Fibroblast of lung (primary cell): ENCODE measurements at regions not wholly inside any gene's neighbourhood (a gene's known extent, or its start where the extent isn't known, plus 50 kb on each side); places are given as distances from the start of the nearest gene placed in this dataset.

Experiments used
- DNase-seq, 2 donors: peaks; one replicate each; pipeline versions ENCODE4 v3.0.0 to v3.0.0-alpha.2; 2010; ENCODE audit warnings: low read depth in 2 of 2
- H2AFZ ChIP-seq: 2 replicates; pipeline ENCODE4 v1.5.1; 2012; ENCODE audit warnings: low read length, control low read depth, inconsistent platforms
- H3K27ac ChIP-seq: 2 replicates; pipeline ENCODE4 v1.5.1; 2011; ENCODE audit warnings: low read length, control low read depth; ENCODE audit not compliant: insufficient read depth
- H3K27me3 ChIP-seq: 2 replicates; pipeline ENCODE4 v1.5.1; 2011; ENCODE audit warnings: mild to moderate bottlenecking, low read length; ENCODE audit not compliant: control insufficient read depth, insufficient read depth
- H3K36me3 ChIP-seq: 2 replicates; pipeline ENCODE4 v1.5.1; 2011; ENCODE audit warnings: low read length; ENCODE audit not compliant: control insufficient read depth, insufficient read depth
- H3K4me1 ChIP-seq: 2 replicates; pipeline ENCODE4 v1.5.1; 2011; ENCODE audit warnings: low read length; ENCODE audit not compliant: control insufficient read depth, insufficient read depth; ENCODE audit errors: extremely low read depth
- H3K4me2 ChIP-seq: 2 replicates; pipeline ENCODE4 v1.5.1; 2011; ENCODE audit warnings: low read length, control low read depth; ENCODE audit not compliant: insufficient read depth; ENCODE audit errors: extremely low read depth
- H3K4me3 ChIP-seq, 4 experiments: fragments of 200-600 bp in 1 of 4; sonication (generic) in 1 of 4; replicated peaks in 1 of 4; 2 replicates each; pipeline ENCODE4 v1.5.1; 2011 to 2016; ENCODE audit warnings: low read length in 4 of 4, low read depth in 3 of 4, mild to moderate bottlenecking in 3 of 4, control low read depth in 2 of 4, inconsistent platforms in 1 of 4, mixed read lengths in 1 of 4; ENCODE audit not compliant: insufficient read depth in 1 of 4; ENCODE audit errors: control extremely low read depth in 1 of 4
- H3K79me2 ChIP-seq: 2 replicates; pipeline ENCODE4 v1.5.1; 2012; ENCODE audit warnings: mild to moderate bottlenecking, low read length, inconsistent platforms; ENCODE audit not compliant: control insufficient read depth, insufficient read depth
- H3K9ac ChIP-seq: 2 replicates; pipeline ENCODE4 v1.5.1; 2011; ENCODE audit warnings: mild to moderate bottlenecking, low read length, control low read depth; ENCODE audit not compliant: insufficient read depth
- H3K9me3 ChIP-seq: 2 replicates; pipeline ENCODE4 v1.5.1; 2012; ENCODE audit warnings: low read depth, low read length; ENCODE audit not compliant: control insufficient read depth, insufficient read depth
- H4K20me1 ChIP-seq: 2 replicates; pipeline ENCODE4 v1.5.1; 2011; ENCODE audit warnings: low read length; ENCODE audit not compliant: control insufficient read depth, insufficient read depth; ENCODE audit errors: extremely low read depth
- CTCF ChIP-seq, 2 donors: IDR thresholded peaks in 1 of 2; conservative IDR thresholded peaks in 1 of 2; 1 replicate in 1 of 2; 2 replicates in 1 of 2; pipeline ENCODE4 v1.5.1; 2011 to 2012; ENCODE audit warnings: low read length in 2 of 2, control low read depth in 1 of 2, inconsistent platforms in 1 of 2, low read depth in 1 of 2, mild to moderate bottlenecking in 1 of 2
- EZH2 ChIP-seq: IDR thresholded peaks from 2 replicates; pipeline ENCODE4 v1.5.1; 2012; ENCODE audit warnings: low read length, control low read depth, mild to moderate bottlenecking; ENCODE audit errors: missing control alignments

GRCh38 chr1:80659161-80659560 is 1141.6 kb upstream of the ADGRL2 start:
- Histone ChIP-seq H3K4me3 (no peak overlapping the region), H2AFZ (no peak overlapping the region), H3K27me3 (no peaks in the 10 kb centered on the region), H3K9me3 (no peaks in the 10 kb centered on the region), H3K4me2 (no peak overlapping the region), H3K79me2 (no peaks in the 10 kb centered on the region), H3K9ac (no peak overlapping the region), H3K36me3 (no peaks in the 10 kb centered on the region), H4K20me1 (no peaks in the 10 kb centered on the region), H3K4me1 (no peaks in the 10 kb centered on the region), H3K27ac (no peak overlapping the region)
- TF ChIP-seq CTCF (conservative IDR thresholded peaks at IDR 0.05 in 1 of 2, IDR thresholded peaks at IDR 0.05 in 1 of 2; ENCODE audit: low read depth in 1 of 2, low read length in 2 of 2) = no peak
- no peak for TF ChIP-seq EZH2
- no peak for DNase-seq

- H3K4me1 ChIP-seq = no peaks in the 10 kb centered on the region
- no peak overlapping the region for H3K4me2 ChIP-seq
- no peak for DNase-seq
- no peaks in the 10 kb centered on the region for H3K27me3 ChIP-seq
- no peaks in the 10 kb centered on the region for H3K9me3 ChIP-seq
- no peak overlapping the region for H3K27ac ChIP-seq
- TF ChIP-seq EZH2 (no peak), CTCF (conservative IDR thresholded peaks at IDR 0.05 in 1 of 2, IDR thresholded peaks at IDR 0.05 in 1 of 2; ENCODE audit: low read depth in 1 of 2, low read length in 2 of 2) (no peak)
- H3K36me3 ChIP-seq = no peaks in the 10 kb centered on the region
- no peaks in the 10 kb centered on the region for H3K79me2 ChIP-seq
- H3K9ac ChIP-seq = no peak overlapping the region
- H2AFZ ChIP-seq = no peak overlapping the region
- H3K4me3 ChIP-seq = no peak overlapping the region
- H4K20me1 ChIP-seq = no peaks in the 10 kb centered on the region
Observed at GRCh38 chr1:80657707-80658106, 1143.0 kb upstream of the ADGRL2 start.

GRCh38 chr1:80657044-80657643 is 1143.6 kb upstream of the ADGRL2 start:
- peak in 1 of 2 donors; percentile 18 for DNase-seq
- Histone ChIP-seq H3K36me3 (no peaks in the 10 kb centered on the region), H3K27ac (no peak overlapping the region), H3K9me3 (no peaks in the 10 kb centered on the region), H4K20me1 (no peaks in the 10 kb centered on the region), H3K27me3 (no peaks in the 10 kb centered on the region), H3K4me1 (no peaks in the 10 kb centered on the region), H3K4me3 (no peak overlapping the region), H2AFZ (no peak overlapping the region), H3K9ac (no peak overlapping the region), H3K4me2 (no peak overlapping the region), H3K79me2 (no peaks in the 10 kb centered on the region)
- TF ChIP-seq CTCF (conservative IDR thresholded peaks at IDR 0.05 in 1 of 2, IDR thresholded peaks at IDR 0.05 in 1 of 2; ENCODE audit: low read depth in 1 of 2, low read length in 2 of 2) (no peak), EZH2 (no peak)
